B cell (primary cell): ENCODE measurements at regions not wholly inside any gene's neighbourhood (a gene's known extent, or its start where the extent isn't known, plus 50 kb on each side); places are given as distances from the start of the nearest gene placed in this dataset.

Experiments used
- ATAC-seq: fragments of 200-7000 bp; cut with Tn5 transposase; one replicate; pipeline ENCODE4 v1.10.0; 2021; ENCODE audit warnings: low read depth, mild to moderate bottlenecking, moderate number of reproducible peaks, moderate library complexity
- CTCF ChIA-PET: fragments of 350-600 bp; sonication (Branson Sonifier 250); formaldehyde crosslinking; loops from one replicate; lab custom pipeline; 2021; ENCODE audit warnings: antibody characterized with exemption, inconsistent platforms; lab: Charles Lee
- POLR2A ChIA-PET: fragments of 350-600 bp; sonication (Branson Sonifier 250); formaldehyde crosslinking; loops from one replicate; lab custom pipeline; 2021; ENCODE audit warnings: antibody characterized with exemption; lab: Charles Lee
- DNase-seq: peaks from one replicate; pipeline ENCODE4 v3.0.0; 2013
- H2AFZ ChIP-seq: 2 replicates; pipeline ENCODE4 v1.6.1; 2012; ENCODE audit warnings: mild to moderate bottlenecking, low read depth, low read length; ENCODE audit not compliant: insufficient read depth, poor library complexity, severe bottlenecking
- H3K27ac ChIP-seq, 2 donors: 1 replicate in 1 of 2; 2 replicates in 1 of 2; pipeline ENCODE4 v1.5.1; 2012 to 2013; ENCODE audit warnings: low read length in 2 of 2, mild to moderate bottlenecking in 2 of 2, moderate library complexity in 1 of 2
- H3K27me3 ChIP-seq, 4 experiments: fragments of 200-600 bp in 1 of 4; sonication (generic) in 1 of 4; replicated peaks in 1 of 4; 1 replicate in 2 of 4; 2 replicates in 2 of 4; pipeline versions ENCODE4 v1.6.1 to v1.7.0; 2013 to 2016; ENCODE audit warnings: low read length in 3 of 4, mild to moderate bottlenecking in 2 of 4, mixed read lengths in 1 of 4, moderate library complexity in 1 of 4; ENCODE audit not compliant: insufficient read depth in 4 of 4, control insufficient read depth in 3 of 4; ENCODE audit errors: control extremely low read depth in 1 of 4
- H3K36me3 ChIP-seq, 2 experiments: replicated peaks in 1 of 2; 1 replicate in 1 of 2; 2 replicates in 1 of 2; pipeline versions ENCODE4 v1.6.1 to v1.7.1; 2013; ENCODE audit warnings: low read length in 1 of 2; ENCODE audit not compliant: insufficient read depth in 2 of 2, control insufficient read depth in 1 of 2; ENCODE audit errors: control extremely low read depth in 1 of 2, extremely low read depth in 1 of 2
- H3K4me1 ChIP-seq, 2 donors: fragments of 200-600 bp in 1 of 2; sonication (generic) in 1 of 2; 1 replicate in 1 of 2; 2 replicates in 1 of 2; pipeline versions ENCODE4 v1.5.1 to v1.6.1; 2013 to 2017; ENCODE audit warnings: low read length in 2 of 2; ENCODE audit not compliant: control insufficient read depth in 2 of 2, insufficient read depth in 2 of 2
- H3K4me2 ChIP-seq: replicated peaks from 2 replicates; pipeline ENCODE3; 2012; ENCODE audit warnings: mild to moderate bottlenecking, low read depth, low read length; ENCODE audit not compliant: poor library complexity, severe bottlenecking
- H3K4me3 ChIP-seq, 5 experiments: fragments of 200-600 bp in 1 of 5; sonication (generic) in 1 of 5; 1 replicate in 3 of 5; 2 replicates in 2 of 5; pipeline versions ENCODE4 v1.5.1 to v1.7.0; 2011 to 2016; ENCODE audit warnings: low read length in 4 of 5, mild to moderate bottlenecking in 4 of 5, low read depth in 2 of 5, control low read depth in 1 of 5, moderate library complexity in 1 of 5; ENCODE audit not compliant: insufficient read depth in 1 of 5; ENCODE audit errors: control extremely low read depth in 1 of 5, extremely low read depth in 1 of 5
- H3K79me2 ChIP-seq: fragments of 200-600 bp; sonication (generic); one replicate; pipeline ENCODE4 v1.6.0; 2016; ENCODE audit warnings: low read length; ENCODE audit not compliant: control insufficient read depth, insufficient read depth
- H3K9ac ChIP-seq: fragments of 200-600 bp; sonication (generic); 2 replicates; pipeline ENCODE4 v1.6.1; 2017; ENCODE audit warnings: mild to moderate bottlenecking, low read length, moderate library complexity
- H3K9me3 ChIP-seq, 3 donors: one replicate each; pipeline versions ENCODE4 v1.6.1 to v1.7.1; 2013; ENCODE audit warnings: low read length in 2 of 3; ENCODE audit not compliant: control insufficient read depth in 2 of 3, insufficient read depth in 1 of 3; ENCODE audit errors: control extremely low read depth in 1 of 3
- H4K20me1 ChIP-seq: 2 replicates; pipeline ENCODE4 v1.6.0; 2012; ENCODE audit warnings: mild to moderate bottlenecking, low read length; ENCODE audit not compliant: insufficient read depth, control insufficient read depth, poor library complexity, severe bottlenecking
- H3K27ac Mint-ChIP-seq: one replicate; pipeline ENCODE4 v1.8.0; 2021; ENCODE audit warnings: mixed read lengths
- H3K27me3 Mint-ChIP-seq: one replicate; pipeline ENCODE4 v1.8.0; 2021; ENCODE audit warnings: mixed read lengths
- H3K4me1 Mint-ChIP-seq: one replicate; pipeline ENCODE4 v1.8.0; 2021; ENCODE audit warnings: mixed read lengths
- H3K4me3 Mint-ChIP-seq: one replicate; pipeline ENCODE4 v1.8.0; 2021; ENCODE audit warnings: mixed read lengths
- H3K9me3 Mint-ChIP-seq: one replicate; pipeline ENCODE4 v1.8.0; 2022; ENCODE audit warnings: mixed read lengths; ENCODE audit not compliant: insufficient read depth
- EZH2 ChIP-seq: IDR thresholded peaks from 2 replicates; pipeline ENCODE4 v1.6.1; 2012; ENCODE audit warnings: borderline replicate concordance, low read depth, mild to moderate bottlenecking, moderate library complexity, low read length; ENCODE audit not compliant: insufficient read depth, poor library complexity, severe bottlenecking
- WGBS: methylation state at CpG from one replicate; pipeline ENCODE4 v1.1.5; 2013; ENCODE audit warnings: missing lambda C conversion rate; ENCODE audit not compliant: insufficient coverage; 5-methylcytosine and 5-hydroxymethylcytosine counted together
- intact Hi-C: fragments of 100-400 bp; cut with micrococcal nuclease; formaldehyde crosslinking; loops from one replicate; pipeline ENCODE4 v1.10.0; 2022
- TF ChIP-seq, protein P1 (sequence below): fragments of 200-600 bp; IDR thresholded peaks from one replicate; pipeline ENCODE4 v1.8.0; 2022; ENCODE audit warnings: antibody characterized with exemption, mild to moderate bottlenecking

DNA sequence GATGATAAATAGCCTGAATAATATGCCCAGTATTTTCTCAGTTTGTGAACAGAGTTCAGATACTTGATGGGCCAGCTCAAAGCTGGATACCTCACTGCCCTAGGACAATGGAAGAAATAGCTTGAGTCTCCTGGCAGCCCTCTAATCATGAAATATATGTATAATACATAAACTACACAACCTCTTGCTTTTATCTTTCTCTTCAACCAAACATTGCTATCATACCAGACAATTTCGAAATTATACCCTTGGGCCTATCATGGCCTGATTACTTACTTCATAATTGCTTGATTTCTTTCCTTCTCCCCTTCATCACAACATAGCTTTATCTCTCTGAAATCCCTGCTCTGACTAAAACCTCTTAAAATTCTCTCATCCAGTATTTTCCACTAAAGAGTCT, 1144.9 kb upstream of the C9orf72 start:
- Histone ChIP-seq H4K20me1 (no peaks in the 10 kb centered on the region), H3K27me3 (no peaks in the 10 kb centered on the region), H3K4me3 (no peak overlapping the region), H3K36me3 (no peaks in the 10 kb centered on the region), H3K9ac (no peak overlapping the region), H3K27ac (no peak overlapping the region), H3K4me1 (no peaks in the 10 kb centered on the region), H2AFZ (no peak overlapping the region), H3K4me2 (no peak overlapping the region), H3K9me3 (no peaks in the 10 kb centered on the region), H3K79me2 (no peaks in the 10 kb centered on the region)
- ATAC-seq (no peak), DNase-seq (no peak)
- TF ChIP-seq, protein P1, sequence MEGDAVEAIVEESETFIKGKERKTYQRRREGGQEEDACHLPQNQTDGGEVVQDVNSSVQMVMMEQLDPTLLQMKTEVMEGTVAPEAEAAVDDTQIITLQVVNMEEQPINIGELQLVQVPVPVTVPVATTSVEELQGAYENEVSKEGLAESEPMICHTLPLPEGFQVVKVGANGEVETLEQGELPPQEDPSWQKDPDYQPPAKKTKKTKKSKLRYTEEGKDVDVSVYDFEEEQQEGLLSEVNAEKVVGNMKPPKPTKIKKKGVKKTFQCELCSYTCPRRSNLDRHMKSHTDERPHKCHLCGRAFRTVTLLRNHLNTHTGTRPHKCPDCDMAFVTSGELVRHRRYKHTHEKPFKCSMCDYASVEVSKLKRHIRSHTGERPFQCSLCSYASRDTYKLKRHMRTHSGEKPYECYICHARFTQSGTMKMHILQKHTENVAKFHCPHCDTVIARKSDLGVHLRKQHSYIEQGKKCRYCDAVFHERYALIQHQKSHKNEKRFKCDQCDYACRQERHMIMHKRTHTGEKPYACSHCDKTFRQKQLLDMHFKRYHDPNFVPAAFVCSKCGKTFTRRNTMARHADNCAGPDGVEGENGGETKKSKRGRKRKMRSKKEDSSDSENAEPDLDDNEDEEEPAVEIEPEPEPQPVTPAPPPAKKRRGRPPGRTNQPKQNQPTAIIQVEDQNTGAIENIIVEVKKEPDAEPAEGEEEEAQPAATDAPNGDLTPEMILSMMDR = no peak
- TF ChIP-seq EZH2 = no peak
- ChIA-PET CTCF (no interaction called here), POLR2A (no interaction called here)
- intact Hi-C loops = no loop called here
- Mint-ChIP-seq H3K4me1 (no peaks in the 10 kb centered on the region), H3K4me3 (no peak overlapping the region), H3K9me3 (no peaks in the 10 kb centered on the region), H3K27me3 (no peaks in the 10 kb centered on the region), H3K27ac (no peak overlapping the region)
- WGBS = 70% methylated on average over 1 of the region's 1 CpG

DNA sequence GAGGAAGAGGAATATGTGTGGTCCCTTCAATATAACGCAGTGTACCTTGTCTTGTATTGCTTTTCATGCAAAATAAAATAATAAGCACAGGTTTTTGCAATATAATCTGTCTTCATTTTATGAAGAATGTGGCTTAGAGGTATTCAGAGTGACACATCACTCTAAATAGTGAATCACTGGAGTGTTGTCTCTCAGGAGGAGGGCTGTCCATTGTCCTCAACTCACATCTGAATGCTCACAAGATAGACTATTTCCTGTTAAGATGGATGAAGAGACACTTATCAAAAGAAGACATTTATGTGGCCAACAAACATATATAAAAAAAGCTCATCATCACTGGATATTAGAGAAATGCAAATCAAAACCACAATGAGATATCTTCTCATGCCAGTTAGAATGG, 1147.5 kb upstream of the C9orf72 start:
- ChIA-PET POLR2A (no interaction called here), CTCF (no interaction called here)
- intact Hi-C loops = loop anchor here (10.0 kb wide), 1 partner anchor 64 kb away; no protein-coding TSS in a partner anchor
- no peaks in the 10 kb centered on the region for H3K36me3 ChIP-seq
- TF ChIP-seq, protein P1 = no peak
- TF ChIP-seq EZH2 = no peak
- no peaks in the 10 kb centered on the region for H3K4me1 ChIP-seq
- H3K4me3 Mint-ChIP-seq = no peak overlapping the region
- H3K9me3 Mint-ChIP-seq = no peaks in the 10 kb centered on the region
- H2AFZ ChIP-seq = no peak overlapping the region
- H3K9ac ChIP-seq = no peak overlapping the region
- no peaks in the 10 kb centered on the region for H4K20me1 ChIP-seq
- DNase-seq (no peak), ATAC-seq (no peak)
- H3K4me2 ChIP-seq = no peak overlapping the region
- no peaks in the 10 kb centered on the region for H3K27me3 ChIP-seq
- no peaks in the 10 kb centered on the region for H3K27me3 Mint-ChIP-seq
- no peaks in the 10 kb centered on the region for H3K79me2 ChIP-seq
- no peak overlapping the region for H3K4me3 ChIP-seq
- no peaks in the 10 kb centered on the region for H3K9me3 ChIP-seq
- no CpG with 5 or more reads among the region's 1 CpG for WGBS
- H3K27ac Mint-ChIP-seq = no peak overlapping the region
- no peak overlapping the region for H3K27ac ChIP-seq
- H3K4me1 Mint-ChIP-seq = no peaks in the 10 kb centered on the region
